Mesenchymal stem cell (in vitro differentiated cells and primary cell): ENCODE measurements at regions not wholly inside any gene's neighbourhood (a gene's known extent, or its start where the extent isn't known, plus 50 kb on each side); places are given as distances from the start of the nearest gene placed in this dataset.

Experiments
- DNase-seq: peaks from one replicate; pipeline ENCODE4 v3.0.0-alpha.2; 2013
- H2AFZ ChIP-seq: one replicate; pipeline ENCODE4 v1.6.1; 2013; ENCODE audit warnings: low read depth, mild to moderate bottlenecking, control low read depth, inconsistent platforms, low read length, moderate library complexity
- H2AK5ac ChIP-seq: 2 replicates; pipeline ENCODE4 v1.6.1; 2013; ENCODE audit warnings: low read length, moderate library complexity, mild to moderate bottlenecking, inconsistent platforms; ENCODE audit not compliant: severe bottlenecking
- H2BK120ac ChIP-seq: one replicate; pipeline ENCODE4 v1.6.1; 2013; ENCODE audit warnings: low read depth, mild to moderate bottlenecking, inconsistent platforms, low read length, moderate library complexity
- H2BK12ac ChIP-seq, 2 experiments: one replicate each; pipeline ENCODE4 v1.6.1; 2013; ENCODE audit warnings: inconsistent platforms in 2 of 2, low read length in 2 of 2, mild to moderate bottlenecking in 2 of 2, moderate library complexity in 2 of 2, control low read depth in 1 of 2
- H2BK15ac ChIP-seq: one replicate; pipeline ENCODE4 v1.6.1; 2013; ENCODE audit warnings: mild to moderate bottlenecking, low read depth, inconsistent platforms; ENCODE audit not compliant: poor library complexity, severe bottlenecking
- H2BK5ac ChIP-seq: 2 replicates; pipeline ENCODE4 v1.6.1; 2013; ENCODE audit warnings: low read depth, mild to moderate bottlenecking, low read length, control low read depth, inconsistent platforms; ENCODE audit not compliant: poor library complexity, severe bottlenecking
- H3K14ac ChIP-seq, 2 experiments: one replicate each; pipeline ENCODE4 v1.6.1; 2013; ENCODE audit warnings: inconsistent platforms in 2 of 2, low read length in 2 of 2, control low read depth in 1 of 2, mild to moderate bottlenecking in 1 of 2, moderate library complexity in 1 of 2
- H3K18ac ChIP-seq, 2 experiments: one replicate each; pipeline ENCODE4 v1.6.1; 2013; ENCODE audit warnings: inconsistent platforms in 2 of 2, low read length in 2 of 2, control low read depth in 1 of 2, low read depth in 1 of 2, mild to moderate bottlenecking in 1 of 2
- H3K23ac ChIP-seq, 2 experiments: one replicate each; pipeline ENCODE4 v1.6.1; 2013; ENCODE audit warnings: inconsistent platforms in 2 of 2, low read length in 2 of 2, mild to moderate bottlenecking in 2 of 2, moderate library complexity in 2 of 2, control low read depth in 1 of 2
- H3K27ac ChIP-seq: 2 replicates; pipeline ENCODE4 v1.5.1; 2013; ENCODE audit warnings: mild to moderate bottlenecking, moderate library complexity, low read length, control low read depth, inconsistent platforms; ENCODE audit not compliant: poor library complexity, severe bottlenecking
- H3K27me3 ChIP-seq, 2 experiments: 2 replicates each; pipeline versions ENCODE4 v1.6.1 to v1.7.0; 2013; ENCODE audit warnings: low read length in 2 of 2, mild to moderate bottlenecking in 2 of 2, moderate library complexity in 2 of 2, control low read depth in 1 of 2, inconsistent platforms in 1 of 2; ENCODE audit not compliant: control insufficient read depth in 1 of 2, insufficient read depth in 1 of 2
- H3K36me3 ChIP-seq, 2 experiments: 2 replicates each; pipeline versions ENCODE4 v1.6.1 to v1.7.0; 2013; ENCODE audit warnings: low read length in 2 of 2, control low read depth in 1 of 2, inconsistent platforms in 1 of 2, low read depth in 1 of 2, mild to moderate bottlenecking in 1 of 2; ENCODE audit not compliant: insufficient read depth in 2 of 2, control insufficient read depth in 1 of 2
- H3K4ac ChIP-seq, 2 experiments: one replicate each; pipeline ENCODE4 v1.6.1; 2013; ENCODE audit warnings: inconsistent platforms in 2 of 2, low read length in 2 of 2, mild to moderate bottlenecking in 2 of 2, moderate library complexity in 2 of 2, control low read depth in 1 of 2, low read depth in 1 of 2
- H3K4me1 ChIP-seq: 2 replicates; pipeline ENCODE4 v1.6.1; 2013; ENCODE audit warnings: low read depth, low read length, control low read depth; ENCODE audit not compliant: control insufficient read depth, insufficient read depth
- H3K4me2 ChIP-seq: 2 replicates; pipeline ENCODE4 v1.6.1; 2013; ENCODE audit warnings: low read length, mild to moderate bottlenecking, inconsistent platforms; ENCODE audit not compliant: poor library complexity, severe bottlenecking
- H3K4me3 ChIP-seq, 2 experiments: 2 replicates each; pipeline versions ENCODE4 v1.5.1 to v1.7.0; 2013; ENCODE audit warnings: low read length in 2 of 2, mild to moderate bottlenecking in 2 of 2, control low read depth in 1 of 2, low read depth in 1 of 2; ENCODE audit not compliant: insufficient read depth in 1 of 2
- H3K79me1 ChIP-seq: replicated peaks from 2 replicates; pipeline ENCODE4 v1.6.1; 2013; ENCODE audit warnings: mild to moderate bottlenecking, control low read depth, low read length, inconsistent platforms; ENCODE audit not compliant: poor library complexity, severe bottlenecking
- H3K9ac ChIP-seq: 2 replicates; pipeline ENCODE4 v1.7.0; 2013; ENCODE audit warnings: mild to moderate bottlenecking, low read length, moderate library complexity
- H3K9me3 ChIP-seq: 2 replicates; pipeline ENCODE4 v1.7.0; 2013; ENCODE audit warnings: mild to moderate bottlenecking, low read length; ENCODE audit not compliant: control insufficient read depth
- H4K8ac ChIP-seq: one replicate; pipeline ENCODE4 v1.6.1; 2013; ENCODE audit warnings: inconsistent platforms, mild to moderate bottlenecking, low read length, moderate library complexity
- H4K91ac ChIP-seq: one replicate; pipeline ENCODE4 v1.6.1; 2013; ENCODE audit warnings: mild to moderate bottlenecking, low read length, inconsistent platforms
- WGBS: methylation state at CpG from one replicate; pipeline ENCODE4 v1.1.7; 2013; ENCODE audit warnings: mixed read lengths; 5-methylcytosine and 5-hydroxymethylcytosine counted together

DNA sequence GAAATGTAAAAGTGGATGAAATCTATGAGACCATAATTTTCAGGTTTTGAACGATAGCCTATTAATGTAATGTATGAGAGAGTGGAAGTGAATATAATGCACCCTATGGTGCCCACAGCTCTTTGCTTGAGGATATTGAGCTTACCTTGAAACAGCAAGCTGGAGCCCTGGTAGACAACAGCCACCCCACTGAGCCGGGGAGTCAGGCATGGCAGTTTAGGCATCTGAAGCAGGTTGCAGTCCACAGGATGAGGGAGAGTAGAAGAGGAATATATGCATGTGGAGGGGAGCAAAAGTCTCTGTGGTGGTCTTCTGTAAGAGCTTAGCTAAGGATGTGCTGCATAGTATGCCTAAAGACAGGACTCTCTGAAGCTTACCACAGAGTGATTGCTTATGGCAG, 817.3 kb downstream of the DNAJB9 start:
- 91% methylated on average over 2 of the region's 2 CpGs for WGBS
- Histone ChIP-seq H3K79me1 (no peaks in the 10 kb centered on the region), H3K27ac (no peak overlapping the region), H3K9ac (no peak overlapping the region), H3K23ac (no peak overlapping the region), H2AK5ac (no peak overlapping the region), H2AFZ (no peak overlapping the region), H3K36me3 (no peaks in the 10 kb centered on the region), H2BK12ac (no peak overlapping the region), H3K4me1 (no peaks in the 10 kb centered on the region), H2BK5ac (no peak overlapping the region), H3K4me3 (no peak overlapping the region), H2BK15ac (no peak overlapping the region), H3K4me2 (no peak overlapping the region), H4K91ac (no peak overlapping the region), H3K4ac (no peak overlapping the region), H3K14ac (no peak overlapping the region), H3K18ac (no peak overlapping the region), H2BK120ac (no peak overlapping the region), H3K9me3 (no peaks in the 10 kb centered on the region), H4K8ac (no peak overlapping the region), H3K27me3 (no peaks in the 10 kb centered on the region)
- no peak for DNase-seq

- Histone ChIP-seq H3K9me3 (no peaks in the 10 kb centered on the region), H3K4me3 (no peak overlapping the region), H3K4me1 (no peaks in the 10 kb centered on the region), H3K79me1 (no peaks in the 10 kb centered on the region), H3K27me3 (no peaks in the 10 kb centered on the region), H2BK12ac (no peak overlapping the region), H3K27ac (no peak overlapping the region), H3K23ac (no peak overlapping the region), H2BK15ac (no peak overlapping the region), H3K18ac (no peak overlapping the region), H3K14ac (no peak overlapping the region), H2BK120ac (no peak overlapping the region), H3K36me3 (no peaks in the 10 kb centered on the region), H3K4ac (no peak overlapping the region), H2AFZ (no peak overlapping the region), H3K4me2 (no peak overlapping the region), H3K9ac (no peak overlapping the region), H4K91ac (no peak overlapping the region), H2AK5ac (no peak overlapping the region), H4K8ac (no peak overlapping the region), H2BK5ac (no peak overlapping the region)
- no peak for DNase-seq
- 80% methylated on average over 1 of the region's 1 CpG for WGBS
Observed at GRCh38 chr7:109387530-109387929, 817.9 kb downstream of the DNAJB9 start.

DNA sequence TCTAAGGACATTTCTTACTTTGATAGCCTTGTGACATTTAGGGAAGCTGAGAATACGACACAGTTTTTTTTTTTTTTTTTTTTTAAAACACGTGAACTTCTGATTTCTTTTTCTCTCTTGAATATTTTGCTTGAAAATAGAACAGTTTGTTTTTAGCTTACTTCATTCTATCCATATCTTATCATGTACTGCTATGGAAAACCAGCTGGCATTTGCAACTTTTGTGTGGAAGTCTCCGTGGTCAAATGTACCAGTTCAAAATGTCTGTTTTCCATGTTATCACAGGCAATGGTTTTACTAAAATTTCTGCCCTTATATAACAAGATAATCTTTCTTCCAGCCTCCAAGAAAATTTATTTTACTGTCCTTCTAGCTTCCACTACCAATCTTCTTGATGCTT, 821.6 kb downstream of the DNAJB9 start:
- Histone ChIP-seq H3K4ac (no peak overlapping the region), H3K4me2 (no peak overlapping the region), H2AK5ac (no peak overlapping the region), H4K91ac (no peak overlapping the region), H2BK12ac (no peak overlapping the region), H3K9ac (no peak overlapping the region), H3K23ac (no peak overlapping the region), H3K27me3 (no peaks in the 10 kb centered on the region), H2AFZ (no peak overlapping the region), H3K4me3 (no peak overlapping the region), H3K14ac (no peak overlapping the region), H4K8ac (no peak overlapping the region), H3K9me3 (no peaks in the 10 kb centered on the region), H3K4me1 (no peaks in the 10 kb centered on the region), H3K18ac (no peak overlapping the region), H2BK15ac (no peak overlapping the region), H3K27ac (no peak overlapping the region), H3K36me3 (no peaks in the 10 kb centered on the region), H3K79me1 (no peaks in the 10 kb centered on the region), H2BK5ac (no peak overlapping the region), H2BK120ac (no peak overlapping the region)
- DNase-seq: no peak
- WGBS: 96% methylated on average over 1 of the region's 3 CpGs

GRCh38 chr7:109402107-109402506, 832.4 kb downstream of the DNAJB9 start:
- H3K27ac ChIP-seq: no peak overlapping the region
- H4K91ac ChIP-seq: no peak overlapping the region
- no peaks in the 10 kb centered on the region for H3K27me3 ChIP-seq
- no peaks in the 10 kb centered on the region for H3K4me1 ChIP-seq
- DNase-seq: no peak
- WGBS: no CpG with 5 or more reads among the region's 1 CpG
- no peak overlapping the region for H2AFZ ChIP-seq
- H3K9ac ChIP-seq: no peak overlapping the region
- H3K4ac ChIP-seq: no peak overlapping the region
- no peak overlapping the region for H3K4me3 ChIP-seq
- no peak overlapping the region for H3K4me2 ChIP-seq
- no peak overlapping the region for H2BK120ac ChIP-seq
- H3K36me3 ChIP-seq: no peaks in the 10 kb centered on the region
- H2BK5ac ChIP-seq: no peak overlapping the region
- H2BK15ac ChIP-seq: no peak overlapping the region
- H3K79me1 ChIP-seq: no peaks in the 10 kb centered on the region
- H2AK5ac ChIP-seq: no peak overlapping the region
- no peak overlapping the region for H4K8ac ChIP-seq
- H3K9me3 ChIP-seq: peaks cover 1% of the 10 kb centered on the region
- H3K18ac ChIP-seq: no peak overlapping the region
- H3K23ac ChIP-seq: no peak overlapping the region
- H2BK12ac ChIP-seq: no peak overlapping the region
- no peak overlapping the region for H3K14ac ChIP-seq
